ENCODE measurements at regions not wholly inside any gene's neighbourhood (a gene's known extent, or its start where the extent isn't known, plus 50 kb on each side); places are given as distances from the start of the nearest gene placed in this dataset.

DNA sequence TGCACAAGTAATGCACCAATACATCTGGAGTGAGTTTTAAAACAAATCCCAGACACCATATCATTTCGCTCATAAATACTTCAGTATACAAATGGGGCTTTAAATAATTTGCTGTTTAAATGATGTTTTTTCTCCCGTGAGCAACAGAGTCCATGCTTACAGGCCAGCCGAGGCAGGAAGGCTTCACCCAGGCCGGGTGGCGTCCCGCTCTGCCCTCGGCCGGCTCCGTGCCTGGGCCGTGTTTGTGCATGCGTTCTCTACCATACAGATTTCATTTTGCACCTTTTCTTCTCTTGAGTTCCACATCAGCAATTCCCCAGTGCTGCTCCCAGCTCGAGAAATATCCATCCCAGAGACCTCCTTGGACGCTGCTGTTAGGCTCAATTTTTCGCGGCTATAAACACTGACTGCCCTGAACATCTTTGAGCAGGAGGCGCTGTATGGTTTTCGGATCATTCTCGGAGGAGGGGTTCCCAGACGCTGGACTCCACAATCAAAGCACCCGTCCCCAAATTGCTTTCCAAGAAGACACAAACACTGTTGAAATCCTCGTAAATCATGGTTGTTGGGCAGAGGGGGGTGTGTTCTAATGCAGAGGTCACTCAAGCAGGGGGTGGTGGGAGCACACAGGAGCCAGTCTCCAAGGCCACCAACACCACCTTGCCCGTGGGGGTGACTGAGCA, 91.6 kb downstream of the MICALL2 start:
- Histone ChIP-seq H3K9me3 (ENCODE audit: low read depth) (no peaks in the 10 kb centered on the region), H3K36me3 (no peaks in the 10 kb centered on the region), H3K27ac (no peak overlapping the region), H3K27me3 (peaks cover 31% of the 10 kb centered on the region), H3K4me1 (ENCODE audit: low read depth) (no peaks in the 10 kb centered on the region), H3K4me3 (no peak overlapping the region)
- DNase-seq (ENCODE audit: low read depth in 1 of 2, low spot score in 1 of 2) = no peak
- TF ChIP-seq, protein P1, sequence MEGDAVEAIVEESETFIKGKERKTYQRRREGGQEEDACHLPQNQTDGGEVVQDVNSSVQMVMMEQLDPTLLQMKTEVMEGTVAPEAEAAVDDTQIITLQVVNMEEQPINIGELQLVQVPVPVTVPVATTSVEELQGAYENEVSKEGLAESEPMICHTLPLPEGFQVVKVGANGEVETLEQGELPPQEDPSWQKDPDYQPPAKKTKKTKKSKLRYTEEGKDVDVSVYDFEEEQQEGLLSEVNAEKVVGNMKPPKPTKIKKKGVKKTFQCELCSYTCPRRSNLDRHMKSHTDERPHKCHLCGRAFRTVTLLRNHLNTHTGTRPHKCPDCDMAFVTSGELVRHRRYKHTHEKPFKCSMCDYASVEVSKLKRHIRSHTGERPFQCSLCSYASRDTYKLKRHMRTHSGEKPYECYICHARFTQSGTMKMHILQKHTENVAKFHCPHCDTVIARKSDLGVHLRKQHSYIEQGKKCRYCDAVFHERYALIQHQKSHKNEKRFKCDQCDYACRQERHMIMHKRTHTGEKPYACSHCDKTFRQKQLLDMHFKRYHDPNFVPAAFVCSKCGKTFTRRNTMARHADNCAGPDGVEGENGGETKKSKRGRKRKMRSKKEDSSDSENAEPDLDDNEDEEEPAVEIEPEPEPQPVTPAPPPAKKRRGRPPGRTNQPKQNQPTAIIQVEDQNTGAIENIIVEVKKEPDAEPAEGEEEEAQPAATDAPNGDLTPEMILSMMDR (IDR thresholded peaks at IDR 0.05; ENCODE audit: low read depth, low read length) = no peak

DNA sequence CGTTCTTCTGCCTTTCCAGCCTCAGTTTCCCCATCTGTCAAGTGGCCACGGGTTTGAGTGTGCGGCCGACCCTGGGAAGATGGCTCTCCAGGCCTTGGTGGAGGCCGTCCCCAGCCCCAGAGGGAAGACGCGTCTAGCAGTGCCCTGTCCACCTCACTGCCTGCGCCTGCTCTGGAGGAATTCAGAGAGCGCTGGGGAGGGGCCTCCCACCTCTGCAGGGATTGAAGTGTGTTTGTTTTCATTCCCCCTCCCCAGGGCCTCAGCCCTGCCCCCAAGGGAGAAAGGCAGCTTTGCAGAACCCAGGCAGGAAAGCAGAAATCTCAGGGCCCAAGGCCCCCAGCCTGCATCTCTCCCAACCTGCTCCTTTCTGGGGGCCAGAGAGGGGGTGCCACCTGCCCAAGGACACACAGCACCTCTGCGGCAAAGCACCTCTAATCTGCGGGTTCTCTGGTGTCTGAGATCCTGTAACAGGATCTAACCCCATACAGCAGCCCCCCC, 91.0 kb downstream of the MICALL2 start:
- TF ChIP-seq, protein P1 (IDR thresholded peaks at IDR 0.05; ENCODE audit: low read depth, low read length) = no peak
- DNase-seq (ENCODE audit: low read depth in 1 of 2, low spot score in 1 of 2) = peak in 1 of 2 donors; percentile 15
- H3K4me3 ChIP-seq = no peak overlapping the region
- H3K4me1 ChIP-seq (ENCODE audit: low read depth) = no peaks in the 10 kb centered on the region
- H3K9me3 ChIP-seq (ENCODE audit: low read depth) = no peaks in the 10 kb centered on the region
- H3K36me3 ChIP-seq = no peaks in the 10 kb centered on the region
- H3K27me3 ChIP-seq = peaks cover 31% of the 10 kb centered on the region
- H3K27ac ChIP-seq = no peak overlapping the region

DNA sequence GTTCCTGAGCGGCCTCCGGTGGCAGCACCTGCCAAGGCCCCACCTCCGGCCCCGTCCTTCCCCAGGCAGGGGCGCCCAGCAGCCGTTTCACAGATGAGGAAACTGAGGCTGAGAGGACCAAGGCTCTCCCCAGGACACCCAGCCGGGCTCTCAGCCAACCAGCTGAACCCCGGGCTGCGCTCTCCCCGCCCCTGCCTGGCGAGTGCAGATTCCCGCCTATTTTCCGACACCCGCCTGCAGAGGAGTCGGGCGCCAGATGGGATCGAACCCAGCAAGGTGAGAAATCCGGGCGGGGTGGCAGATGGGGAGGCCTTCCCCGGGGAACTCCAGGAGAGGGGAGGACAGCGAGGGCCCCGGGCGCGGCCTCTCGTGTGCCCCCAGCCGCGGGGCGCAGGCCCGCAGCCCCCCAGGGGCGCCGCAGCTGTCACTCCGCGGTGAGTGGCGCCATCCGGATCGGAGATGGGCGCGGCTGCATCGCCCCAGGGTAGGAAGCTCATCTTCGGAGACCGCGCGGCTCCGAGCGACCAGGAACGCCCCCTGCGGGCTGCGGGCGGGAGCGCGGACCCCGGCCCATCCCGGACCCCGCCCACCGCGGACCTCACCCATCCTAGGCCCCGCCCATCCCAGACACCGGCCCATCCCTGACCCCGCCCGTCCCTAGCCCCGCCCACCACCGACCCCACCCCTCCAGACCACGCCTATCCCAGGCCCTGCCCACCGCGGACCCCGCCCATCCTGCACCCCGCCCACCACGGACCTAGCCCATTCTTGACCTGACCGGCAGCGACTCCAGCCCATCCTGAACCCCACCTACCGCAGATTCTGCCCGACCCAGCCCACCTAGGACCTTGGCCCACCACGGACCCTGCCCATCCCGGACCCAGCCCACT, 90.3 kb downstream of the MICALL2 start:
- Histone ChIP-seq H3K36me3 (no peaks in the 10 kb centered on the region), H3K27me3 (peaks cover 31% of the 10 kb centered on the region), H3K4me1 (ENCODE audit: low read depth) (no peaks in the 10 kb centered on the region), H3K27ac (no peak overlapping the region), H3K4me3 (peak overlapping the region; percentile 17), H3K9me3 (ENCODE audit: low read depth) (no peaks in the 10 kb centered on the region)
- TF ChIP-seq, protein P1 (IDR thresholded peaks at IDR 0.05; ENCODE audit: low read depth, low read length) = peak; percentile 9
- peak in 1 of 2 donors; percentile 79 for DNase-seq (ENCODE audit: low read depth in 1 of 2, low spot score in 1 of 2)

DNA sequence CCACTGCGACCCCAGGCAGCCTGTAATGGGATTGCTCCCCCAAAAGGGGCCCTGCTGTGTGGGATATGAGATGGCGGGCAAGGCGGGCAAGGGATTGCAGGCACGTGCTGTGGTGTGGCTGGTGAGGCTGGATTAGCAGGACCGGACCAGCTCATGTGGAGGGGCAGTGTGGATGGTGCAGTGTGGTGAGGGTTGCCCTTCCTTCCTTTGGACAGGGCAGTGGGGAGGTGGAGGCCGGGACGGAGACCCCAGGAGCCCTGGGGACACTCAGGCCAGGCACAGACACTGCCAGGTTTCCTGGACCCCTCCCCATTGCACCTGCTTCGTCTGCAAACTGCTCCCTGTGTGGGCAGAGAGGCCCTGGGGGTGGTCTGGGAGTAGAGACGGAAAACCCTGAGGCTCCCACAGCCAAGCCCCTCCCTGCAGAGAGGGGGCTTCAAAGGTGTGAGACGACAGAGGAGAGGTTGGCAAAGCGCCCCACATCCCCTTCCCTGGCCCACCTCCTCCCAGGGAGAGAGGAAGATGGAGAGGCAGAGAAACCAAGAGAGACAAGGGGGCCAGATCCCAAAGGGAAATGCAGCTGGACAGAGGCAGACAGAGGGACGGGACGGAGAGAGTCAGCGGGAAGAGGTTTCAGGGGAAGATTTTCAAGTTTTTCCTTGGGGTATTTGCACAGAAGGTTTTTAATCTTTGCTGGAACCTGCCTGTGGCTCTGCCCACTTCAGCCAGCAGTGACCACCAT, 89.2 kb downstream of the MICALL2 start:
- Histone ChIP-seq H3K4me3 (no peak overlapping the region), H3K27ac (no peak overlapping the region), H3K4me1 (ENCODE audit: low read depth) (no peaks in the 10 kb centered on the region), H3K9me3 (ENCODE audit: low read depth) (no peaks in the 10 kb centered on the region), H3K36me3 (no peaks in the 10 kb centered on the region), H3K27me3 (peaks cover 31% of the 10 kb centered on the region)
- DNase-seq (ENCODE audit: low read depth in 1 of 2, low spot score in 1 of 2) = no peak
- TF ChIP-seq, protein P1 (IDR thresholded peaks at IDR 0.05; ENCODE audit: low read depth, low read length) = no peak

DNA sequence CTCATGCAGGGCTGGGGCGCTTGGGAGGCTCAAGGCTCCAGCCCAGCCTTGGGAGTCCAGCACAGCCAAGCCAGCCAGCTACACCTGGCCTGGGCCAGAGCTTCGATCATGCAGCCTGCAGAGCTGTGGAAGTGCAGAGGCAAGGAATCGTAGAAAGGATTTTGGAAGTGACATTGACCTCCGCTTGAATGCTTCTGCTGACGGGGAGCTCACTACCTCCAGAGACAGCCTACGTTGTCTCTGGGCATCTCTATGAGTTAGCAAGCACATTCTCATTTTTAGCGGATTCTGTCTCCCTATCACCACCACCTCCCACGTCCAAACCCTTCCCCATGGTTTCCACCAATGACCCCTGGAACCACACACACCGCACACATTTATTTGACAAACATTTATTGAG, 88.5 kb downstream of the MICALL2 start:
- H3K27ac ChIP-seq = no peak overlapping the region
- H3K9me3 ChIP-seq (ENCODE audit: low read depth) = no peaks in the 10 kb centered on the region
- no peaks in the 10 kb centered on the region for H3K36me3 ChIP-seq
- TF ChIP-seq, protein P1 (IDR thresholded peaks at IDR 0.05; ENCODE audit: low read depth, low read length) = no peak
- H3K27me3 ChIP-seq = peaks cover 31% of the 10 kb centered on the region
- no peaks in the 10 kb centered on the region for H3K4me1 ChIP-seq (ENCODE audit: low read depth)
- no peak for DNase-seq (ENCODE audit: low read depth in 1 of 2, low spot score in 1 of 2)
- no peak overlapping the region for H3K4me3 ChIP-seq

Data from cardiac muscle cell (in vitro differentiated cells and primary cell).